ENCODE measurements at regions not wholly inside any gene's neighbourhood (a gene's known extent, or its start where the extent isn't known, plus 50 kb on each side); places are given as distances from the start of the nearest gene placed in this dataset.
"Not testable (repeated sequence)": the region's sequence is repeated elsewhere in the genome, so short reads cannot be mapped to it uniquely, and the experiment has no call there.

- no peak for DNase-seq (ENCODE audit: low read depth)
These were observed 809.4 kb upstream of the MIR17HG start for GRCh38 chr13:90538063-90538462.

- DNase-seq (ENCODE audit: low read depth): no peak
These were observed 806.1 kb upstream of the MIR17HG start for GRCh38 chr13:90541346-90541745.

- DNase-seq (ENCODE audit: low read depth): no peak
These were observed 804.5 kb upstream of the MIR17HG start for GRCh38 chr13:90542959-90543505.

GRCh38 chr13:90545070-90545840 is 802.2 kb upstream of the MIR17HG start:
- DNase-seq (ENCODE audit: low read depth): peak; percentile 7

- DNase-seq (ENCODE audit: low read depth): no peak
These were observed 800.2 kb upstream of the MIR17HG start for GRCh38 chr13:90547272-90547790.

- DNase-seq (ENCODE audit: low read depth): no peak
These were observed 796.2 kb upstream of the MIR17HG start for GRCh38 chr13:90551253-90551652.

- no peak for DNase-seq (ENCODE audit: low read depth)
These were observed 794.8 kb upstream of the MIR17HG start for GRCh38 chr13:90552702-90553101.

GRCh38 chr13:90553159-90553558 is 794.3 kb upstream of the MIR17HG start:
- no peak for DNase-seq (ENCODE audit: low read depth)

GRCh38 chr13:90557626-90558025 is 789.9 kb upstream of the MIR17HG start:
- DNase-seq (ENCODE audit: low read depth): no peak

GRCh38 chr13:90562443-90562842 is 785.0 kb upstream of the MIR17HG start:
- no peak for DNase-seq (ENCODE audit: low read depth)

GRCh38 chr13:90564096-90564495 is 783.4 kb upstream of the MIR17HG start:
- no peak for DNase-seq (ENCODE audit: low read depth)

GRCh38 chr13:90564566-90564965 is 782.9 kb upstream of the MIR17HG start:
- no peak for DNase-seq (ENCODE audit: low read depth)

- DNase-seq (ENCODE audit: low read depth): no peak
These were observed 781.3 kb upstream of the MIR17HG start for GRCh38 chr13:90565985-90566713.

- DNase-seq (ENCODE audit: low read depth): no peak
These were observed 779.3 kb upstream of the MIR17HG start for GRCh38 chr13:90568165-90568564.

GRCh38 chr13:90576067-90576466 is 771.4 kb upstream of the MIR17HG start:
- DNase-seq (ENCODE audit: low read depth): no peak

GRCh38 chr13:90577726-90578125 is 769.8 kb upstream of the MIR17HG start:
- DNase-seq (ENCODE audit: low read depth): no peak

- no peak for DNase-seq (ENCODE audit: low read depth)
These were observed 762.1 kb upstream of the MIR17HG start for GRCh38 chr13:90585392-90585791.

- no peak for DNase-seq (ENCODE audit: low read depth)
These were observed 756.1 kb upstream of the MIR17HG start for GRCh38 chr13:90591260-90591926.

- no peak for DNase-seq (ENCODE audit: low read depth)
These were observed 755.6 kb upstream of the MIR17HG start for GRCh38 chr13:90591927-90592268.

- DNase-seq (ENCODE audit: low read depth): no peak
These were observed 754.5 kb upstream of the MIR17HG start for GRCh38 chr13:90592943-90593342.

- DNase-seq (ENCODE audit: low read depth): peak; percentile 44
These were observed 752.8 kb upstream of the MIR17HG start for GRCh38 chr13:90594681-90595080.

- no peak for DNase-seq (ENCODE audit: low read depth)
These were observed 741.8 kb upstream of the MIR17HG start for GRCh38 chr13:90605664-90606063.

- not testable (repeated sequence) for DNase-seq (ENCODE audit: low read depth)
These were observed 740.6 kb upstream of the MIR17HG start for GRCh38 chr13:90606921-90607320.
